ENCODE measurements at regions not wholly inside any gene's neighbourhood (a gene's known extent, or its start where the extent isn't known, plus 50 kb on each side); places are given as distances from the start of the nearest gene placed in this dataset.

DNA sequence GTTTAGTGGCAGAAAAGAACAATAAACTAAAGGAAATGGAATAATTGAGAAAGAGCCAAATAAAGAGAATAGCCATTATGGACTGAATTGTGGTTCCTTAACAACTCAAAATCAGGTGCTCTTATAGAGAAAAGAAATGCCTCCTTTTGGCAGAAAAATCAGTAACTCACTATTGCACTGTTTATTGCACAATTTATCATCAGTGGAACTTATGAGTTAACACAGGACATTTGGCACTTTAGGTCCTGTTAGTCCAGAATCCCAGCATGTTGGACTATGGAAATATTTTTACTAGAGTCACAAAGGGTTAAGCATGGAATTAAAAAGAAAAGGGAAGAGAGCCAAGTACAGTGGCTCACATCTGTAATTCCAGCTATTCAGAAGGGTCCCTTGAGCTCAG is 53.8 kb upstream of the JMY start:
- no peak for DNase-seq
- Histone ChIP-seq H3K27me3 (no peaks in the 10 kb centered on the region), H3K9me3 (peaks cover 0 to 2% (median 0%) of the 10 kb centered on the region in 12 donors), H3K27ac (peak overlapping the region in 1 of 12 donors; percentile 53), H3K36me3 (no peaks in the 10 kb centered on the region), H3K4me1 (peaks cover 0 to 13% (median 0%) of the 10 kb centered on the region in 12 donors), H3K4me3 (no peak overlapping the region)
- intact Hi-C loops (cut with DNase I) = no loop called here
- TF ChIP-seq POLR2A (IDR thresholded peaks at IDR 0.05) = no peak
- TF ChIP-seq, protein P1, sequence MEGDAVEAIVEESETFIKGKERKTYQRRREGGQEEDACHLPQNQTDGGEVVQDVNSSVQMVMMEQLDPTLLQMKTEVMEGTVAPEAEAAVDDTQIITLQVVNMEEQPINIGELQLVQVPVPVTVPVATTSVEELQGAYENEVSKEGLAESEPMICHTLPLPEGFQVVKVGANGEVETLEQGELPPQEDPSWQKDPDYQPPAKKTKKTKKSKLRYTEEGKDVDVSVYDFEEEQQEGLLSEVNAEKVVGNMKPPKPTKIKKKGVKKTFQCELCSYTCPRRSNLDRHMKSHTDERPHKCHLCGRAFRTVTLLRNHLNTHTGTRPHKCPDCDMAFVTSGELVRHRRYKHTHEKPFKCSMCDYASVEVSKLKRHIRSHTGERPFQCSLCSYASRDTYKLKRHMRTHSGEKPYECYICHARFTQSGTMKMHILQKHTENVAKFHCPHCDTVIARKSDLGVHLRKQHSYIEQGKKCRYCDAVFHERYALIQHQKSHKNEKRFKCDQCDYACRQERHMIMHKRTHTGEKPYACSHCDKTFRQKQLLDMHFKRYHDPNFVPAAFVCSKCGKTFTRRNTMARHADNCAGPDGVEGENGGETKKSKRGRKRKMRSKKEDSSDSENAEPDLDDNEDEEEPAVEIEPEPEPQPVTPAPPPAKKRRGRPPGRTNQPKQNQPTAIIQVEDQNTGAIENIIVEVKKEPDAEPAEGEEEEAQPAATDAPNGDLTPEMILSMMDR (IDR thresholded peaks at IDR 0.05) = no peak
- no peak for ATAC-seq

DNA sequence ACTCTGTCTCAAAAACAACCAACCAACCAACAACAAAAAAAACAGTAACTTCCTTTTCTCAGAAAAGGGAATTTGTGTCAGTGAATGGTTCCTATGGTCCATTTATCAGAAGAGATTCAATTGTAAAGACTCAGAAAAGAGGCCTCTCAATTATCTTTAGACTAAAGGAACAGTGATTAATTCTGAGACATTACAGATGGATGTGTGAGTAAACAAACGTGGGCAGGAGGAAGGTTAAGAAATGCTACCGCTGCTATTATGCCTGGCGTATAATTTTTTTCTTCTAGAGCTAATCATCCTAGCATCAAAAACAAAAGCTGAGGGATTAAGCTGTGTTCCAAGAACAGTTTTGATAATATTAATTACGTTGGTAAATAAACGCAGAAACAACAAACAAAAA is 52.9 kb upstream of the JMY start:
- intact Hi-C loops (cut with DNase I) = no loop called here
- Histone ChIP-seq H3K27me3 (no peaks in the 10 kb centered on the region), H3K9me3 (peaks cover 0 to 2% (median 0%) of the 10 kb centered on the region in 12 donors), H3K36me3 (no peaks in the 10 kb centered on the region), H3K27ac (no peak overlapping the region), H3K4me1 (peaks cover 0 to 13% (median 0%) of the 10 kb centered on the region in 12 donors), H3K4me3 (no peak overlapping the region)
- no peak for ATAC-seq
- 88 to 91% (median 89%) methylated on average over 5 of the region's 5 CpGs for WGBS, 4 donors
- DNase-seq = no peak
- TF ChIP-seq POLR2A (IDR thresholded peaks at IDR 0.05) = no peak
- TF ChIP-seq, protein P1 (IDR thresholded peaks at IDR 0.05) = no peak

DNA sequence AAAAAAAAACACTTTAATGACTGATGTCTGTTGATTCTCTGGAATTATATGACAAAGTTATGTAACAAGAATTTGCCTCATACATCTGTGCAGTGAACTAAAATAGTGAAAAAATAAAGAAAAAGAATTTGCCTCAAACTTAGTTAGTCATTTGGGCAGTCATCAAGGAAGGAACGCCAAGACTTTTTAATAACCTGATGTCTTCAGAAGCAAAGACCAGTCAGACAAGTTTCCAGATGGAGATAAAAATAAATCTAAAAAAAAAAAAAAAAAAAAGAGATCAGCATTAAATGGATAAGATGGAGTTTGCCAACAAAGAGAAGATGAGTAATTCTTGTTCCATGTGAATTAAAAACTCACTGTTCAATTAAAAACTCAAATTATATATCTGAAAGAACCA is 52.3 kb upstream of the JMY start:
- Histone ChIP-seq H3K9me3 (peaks cover 0 to 2% (median 0%) of the 10 kb centered on the region in 12 donors), H3K27me3 (no peaks in the 10 kb centered on the region), H3K4me3 (no peak overlapping the region), H3K4me1 (peaks cover 0 to 13% (median 0%) of the 10 kb centered on the region in 12 donors), H3K27ac (no peak overlapping the region), H3K36me3 (no peaks in the 10 kb centered on the region)
- TF ChIP-seq POLR2A (IDR thresholded peaks at IDR 0.05) = no peak
- TF ChIP-seq, protein P1 (IDR thresholded peaks at IDR 0.05) = no peak
- DNase-seq (no peak), ATAC-seq (no peak)
- intact Hi-C loops (cut with DNase I) = no loop called here
- WGBS, 4 donors = 87 to 90% (median 88%) methylated on average over 1 of the region's 1 CpG

DNA sequence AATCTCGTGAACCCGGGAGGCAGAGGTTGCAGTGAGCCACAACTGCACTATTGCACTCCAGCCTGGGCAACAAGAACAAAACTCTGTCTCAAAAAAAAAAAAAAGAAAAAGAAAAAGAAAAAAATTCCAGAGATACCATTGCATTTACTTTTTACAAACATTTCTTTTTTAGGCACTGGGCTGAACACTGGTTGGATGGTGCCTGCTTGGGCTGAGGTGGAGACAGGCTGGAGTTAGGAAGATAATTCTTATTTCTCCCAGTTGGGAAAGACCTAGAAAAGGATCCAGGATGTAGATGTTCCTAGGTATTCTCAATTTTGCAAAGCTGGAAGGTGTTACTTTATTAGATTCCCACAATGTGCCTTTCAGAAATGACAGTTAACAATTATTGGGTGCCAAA is 49.9 kb upstream of the JMY start:
- Histone ChIP-seq H3K27me3 (no peaks in the 10 kb centered on the region), H3K4me1 (peaks cover 0 to 11% (median 0%) of the 10 kb centered on the region in 12 donors), H3K9me3 (no peaks in the 10 kb centered on the region), H3K4me3 (no peak overlapping the region), H3K27ac (no peak overlapping the region), H3K36me3 (no peaks in the 10 kb centered on the region)
- no peak for TF ChIP-seq POLR2A (IDR thresholded peaks at IDR 0.05)
- TF ChIP-seq, protein P1 (IDR thresholded peaks at IDR 0.05) = no peak
- no peak for ATAC-seq
- intact Hi-C loops (cut with DNase I) = no loop called here
- WGBS, 4 donors = 88 to 90% (median 90%) methylated on average over 2 of the region's 2 CpGs
- DNase-seq = no peak
